Activated CD8-positive, alpha-beta memory T cell treated with anti-CD3 and anti-CD28 coated beads, Interleukin-2, amount 50 U/mL, for 1 hour (primary cell): ENCODE measurements at regions not wholly inside any gene's neighbourhood (a gene's known extent, or its start where the extent isn't known, plus 50 kb on each side); places are given as distances from the start of the nearest gene placed in this dataset.
"Not testable (repeated sequence)": the region's sequence is repeated elsewhere in the genome, so short reads cannot be mapped to it uniquely, and the experiment has no call there.

ENCODE experiments used
- DNase-seq: peaks from one replicate; pipeline ENCODE4 v3.0.0-alpha.2; 2020; ENCODE audit errors: extremely low read depth

GRCh38 chr12:27133022-27133590 lies 50.7 kb upstream of the C12orf71 start:
- no peak for DNase-seq

- no peak for DNase-seq
These were observed 58.1 kb upstream of the C12orf71 start for GRCh38 chr12:27140478-27140969.

- DNase-seq, result peak; percentile 1
These were observed 59.8 kb upstream of the C12orf71 start for GRCh38 chr12:27142101-27142721.

GRCh38 chr12:27143256-27144069 lies 61.1 kb upstream of the C12orf71 start:
- no peak for DNase-seq

- DNase-seq, result not testable (repeated sequence)
These were observed 63.3 kb upstream of the C12orf71 start for GRCh38 chr12:27145725-27146124.

GRCh38 chr12:27148373-27148772 lies 66.0 kb upstream of the C12orf71 start:
- DNase-seq, result no peak

GRCh38 chr12:27148791-27149190 lies 66.4 kb upstream of the C12orf71 start:
- DNase-seq, result no peak

- DNase-seq, result no peak
These were observed 69.1 kb upstream of the C12orf71 start for GRCh38 chr12:27151479-27151878.

- no peak for DNase-seq
These were observed 75.9 kb upstream of the C12orf71 start for GRCh38 chr12:27158297-27158696.

GRCh38 chr12:27161458-27162228 lies 79.3 kb upstream of the C12orf71 start:
- DNase-seq, result no peak

GRCh38 chr12:27162229-27162537 lies 79.8 kb upstream of the C12orf71 start:
- no peak for DNase-seq

GRCh38 chr12:27163048-27163715 lies 80.8 kb upstream of the C12orf71 start:
- no peak for DNase-seq

GRCh38 chr12:27163894-27164293 lies 80.2 kb upstream of the STK38L start:
- DNase-seq, result no peak

GRCh38 chr12:27164330-27165040 lies 79.6 kb upstream of the STK38L start:
- DNase-seq, result no peak

- DNase-seq, result not testable (repeated sequence)
These were observed 78.1 kb upstream of the STK38L start for GRCh38 chr12:27165958-27166357.

- not testable (repeated sequence) for DNase-seq
These were observed 72.6 kb upstream of the STK38L start for GRCh38 chr12:27171494-27171893.

- no peak for DNase-seq
These were observed 67.3 kb upstream of the STK38L start for GRCh38 chr12:27176765-27177164.

GRCh38 chr12:27177706-27178105 lies 66.4 kb upstream of the STK38L start:
- DNase-seq, result no peak

- no peak for DNase-seq
These were observed 65.8 kb upstream of the STK38L start for GRCh38 chr12:27178255-27178654.

- DNase-seq, result no peak
These were observed 65.2 kb upstream of the STK38L start for GRCh38 chr12:27178723-27179399.
